GM13977 (cell line): ENCODE measurements at regions not wholly inside any gene's neighbourhood (a gene's known extent, or its start where the extent isn't known, plus 50 kb on each side); places are given as distances from the start of the nearest gene placed in this dataset.

Source experiments
- DNase-seq: peaks from one replicate; pipeline ENCODE4 v3.0.0; 2012; ENCODE audit warnings: low spot score
- in situ Hi-C: fragments of 300-500 bp; cut with MboI; formaldehyde crosslinking; loops from one replicate; pipeline ENCODE4 v1.12.0; 2022; ENCODE audit warnings: low sequenced_read_pairs, low pct_unique_long_range_greater_than_20kb, mixed read lengths, inconsistent platforms; ENCODE audit not compliant: unreplicated experiment
- TF ChIP-seq, protein P1 (sequence below): IDR thresholded peaks from 2 replicates; pipeline ENCODE4 v1.5.1; 2012; ENCODE audit warnings: mild to moderate bottlenecking, control low read depth; ENCODE audit not compliant: insufficient read depth; ENCODE audit errors: extremely low read depth, missing control alignments

DNA sequence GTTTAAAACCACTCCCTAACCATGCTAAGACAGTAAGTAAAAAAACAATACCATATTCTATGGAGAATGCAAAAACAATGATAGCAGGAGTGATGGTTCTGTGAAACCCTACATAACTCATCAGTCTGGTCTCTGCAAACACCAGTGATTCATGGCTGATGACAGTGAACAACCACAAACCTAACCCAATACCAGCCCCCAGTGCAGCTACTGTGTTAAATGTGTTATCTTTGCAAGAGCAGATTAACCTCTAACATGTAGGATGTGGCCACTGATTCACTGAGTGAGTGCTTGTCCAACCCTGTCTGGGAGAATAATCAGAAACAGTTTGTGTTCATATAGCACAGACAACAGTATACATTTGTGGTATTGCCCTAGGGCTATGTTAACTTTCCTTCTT lies 100.2 kb upstream of the COG2 start:
- DNase-seq = no peak
- in situ Hi-C loops = no loop called here
- TF ChIP-seq, protein P1, sequence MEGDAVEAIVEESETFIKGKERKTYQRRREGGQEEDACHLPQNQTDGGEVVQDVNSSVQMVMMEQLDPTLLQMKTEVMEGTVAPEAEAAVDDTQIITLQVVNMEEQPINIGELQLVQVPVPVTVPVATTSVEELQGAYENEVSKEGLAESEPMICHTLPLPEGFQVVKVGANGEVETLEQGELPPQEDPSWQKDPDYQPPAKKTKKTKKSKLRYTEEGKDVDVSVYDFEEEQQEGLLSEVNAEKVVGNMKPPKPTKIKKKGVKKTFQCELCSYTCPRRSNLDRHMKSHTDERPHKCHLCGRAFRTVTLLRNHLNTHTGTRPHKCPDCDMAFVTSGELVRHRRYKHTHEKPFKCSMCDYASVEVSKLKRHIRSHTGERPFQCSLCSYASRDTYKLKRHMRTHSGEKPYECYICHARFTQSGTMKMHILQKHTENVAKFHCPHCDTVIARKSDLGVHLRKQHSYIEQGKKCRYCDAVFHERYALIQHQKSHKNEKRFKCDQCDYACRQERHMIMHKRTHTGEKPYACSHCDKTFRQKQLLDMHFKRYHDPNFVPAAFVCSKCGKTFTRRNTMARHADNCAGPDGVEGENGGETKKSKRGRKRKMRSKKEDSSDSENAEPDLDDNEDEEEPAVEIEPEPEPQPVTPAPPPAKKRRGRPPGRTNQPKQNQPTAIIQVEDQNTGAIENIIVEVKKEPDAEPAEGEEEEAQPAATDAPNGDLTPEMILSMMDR = no peak

- TF ChIP-seq, protein P1 = no peak
- no peak for DNase-seq
- in situ Hi-C loops = no loop called here
Observed at GRCh38 chr1:230541306-230541705, 101.0 kb upstream of the COG2 start.

DNA sequence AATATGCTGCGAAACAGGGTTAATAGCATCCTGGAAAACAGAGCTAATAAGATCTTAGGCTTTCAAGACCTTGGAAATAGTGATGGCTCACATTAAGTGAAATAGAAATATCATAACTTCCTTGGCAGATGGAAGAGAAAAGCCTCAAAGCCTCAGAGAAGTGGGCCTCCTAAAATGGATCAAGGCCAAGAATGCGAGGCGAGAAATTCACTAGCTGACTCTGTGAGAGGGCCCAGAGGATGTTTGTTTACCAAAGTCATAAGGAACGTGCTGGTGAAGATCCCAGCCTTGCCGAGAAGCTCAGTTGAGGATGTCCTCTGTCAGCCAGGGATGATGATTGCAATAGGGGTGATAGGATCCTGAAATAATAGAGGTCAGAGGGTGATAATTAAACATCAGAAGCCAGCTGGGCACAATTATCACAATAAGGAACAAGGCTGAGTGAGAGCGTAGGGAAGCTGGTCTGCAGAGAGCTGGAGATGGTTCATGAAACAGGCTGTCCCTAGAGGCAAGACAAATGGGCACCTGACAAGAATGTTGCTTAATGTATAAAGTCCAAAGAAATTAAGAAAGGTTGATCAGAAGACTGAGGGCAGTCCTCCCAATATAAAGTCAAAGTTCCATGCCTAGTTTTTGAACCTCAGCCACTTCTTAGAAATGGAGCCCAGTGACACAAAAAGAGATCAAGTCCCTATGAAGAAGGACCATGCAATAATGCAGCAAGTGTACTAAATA lies 101.7 kb upstream of the COG2 start:
- TF ChIP-seq, protein P1 = no peak
- in situ Hi-C loops = no loop called here
- no peak for DNase-seq

DNA sequence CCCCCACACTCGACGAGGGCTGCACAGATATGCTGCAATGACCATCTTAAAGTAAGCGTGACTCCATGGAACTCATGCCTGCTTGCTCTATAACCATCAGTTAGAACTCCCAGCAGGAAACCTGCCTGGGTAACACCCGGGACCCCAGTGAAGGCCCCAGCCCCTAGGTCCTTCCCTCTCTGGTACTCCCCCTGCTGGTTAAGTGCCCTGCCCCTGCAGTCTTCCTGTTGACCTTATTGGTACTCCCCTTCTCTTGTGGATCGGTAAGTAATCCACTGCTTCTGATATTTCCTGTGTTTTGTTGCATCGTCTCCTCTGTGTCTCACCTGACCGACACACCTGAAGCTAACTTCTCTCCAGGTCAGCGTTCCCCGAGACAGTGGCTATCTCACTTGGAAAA lies 104.8 kb upstream of the COG2 start:
- TF ChIP-seq, protein P1 = no peak
- no peak for DNase-seq
- in situ Hi-C loops = no loop called here

DNA sequence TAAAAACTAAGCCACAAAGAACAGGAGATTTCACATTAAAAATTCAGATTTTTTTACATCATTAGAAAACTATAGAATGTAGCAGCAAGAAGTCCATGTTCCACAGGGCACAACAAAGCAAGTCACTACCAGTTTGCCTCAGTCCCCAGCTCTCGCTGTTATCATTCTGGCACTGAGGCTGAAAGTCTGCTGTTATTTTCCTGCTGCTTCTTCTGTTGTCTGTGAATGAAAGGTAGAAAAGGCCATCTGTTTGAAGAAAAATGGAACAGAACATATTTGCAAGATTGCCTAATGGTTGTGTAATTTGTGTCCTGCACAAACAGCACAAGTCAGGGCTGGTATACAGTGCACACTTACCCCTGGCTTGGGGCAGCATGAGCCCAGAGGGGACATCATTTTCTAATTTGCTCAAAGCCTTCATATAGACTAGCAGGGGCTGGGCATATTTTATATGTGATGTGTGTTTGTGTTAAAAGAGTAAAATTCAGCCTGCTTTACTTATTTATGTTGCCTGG lies 105.6 kb upstream of the COG2 start:
- TF ChIP-seq, protein P1 = no peak
- in situ Hi-C loops = no loop called here
- DNase-seq = no peak

DNA sequence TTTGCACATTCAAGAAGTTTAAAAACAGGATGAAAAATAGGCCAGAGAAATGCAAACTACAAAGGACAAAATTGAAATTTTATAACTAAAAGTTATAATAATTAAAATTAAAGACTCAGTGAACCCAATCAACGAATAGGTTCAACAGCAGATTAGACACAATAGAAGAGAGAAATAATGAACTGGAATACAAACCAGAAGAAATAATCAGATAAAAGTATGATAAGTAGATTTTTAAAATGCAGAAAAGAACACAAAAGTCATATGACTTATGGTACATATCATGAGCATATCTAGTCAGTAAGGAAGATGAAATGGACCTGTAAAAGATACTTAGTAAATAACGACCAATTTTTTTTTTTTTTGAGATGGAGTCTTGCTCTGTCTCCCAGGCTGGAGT lies 108.1 kb upstream of the COG2 start:
- in situ Hi-C loops = no loop called here
- TF ChIP-seq, protein P1 = no peak
- DNase-seq = no peak

DNA sequence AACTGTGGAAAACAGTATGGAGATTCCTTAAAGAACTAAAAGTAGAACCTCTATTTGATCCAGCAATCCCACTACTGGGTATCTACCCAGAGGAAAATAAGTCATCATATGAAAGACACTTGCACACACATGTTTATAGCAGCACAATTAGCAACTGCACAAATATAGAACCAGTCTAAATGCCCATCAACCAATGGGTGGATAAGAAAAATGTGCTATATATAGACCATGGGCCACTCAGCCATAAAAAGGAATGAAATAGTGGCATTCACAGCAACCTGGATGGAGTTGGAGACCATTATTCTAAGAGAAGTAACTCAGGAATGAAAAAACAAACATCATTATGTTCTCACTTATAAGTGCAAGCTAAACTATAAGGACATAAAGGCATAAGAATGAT lies 105.0 kb upstream of the PGBD5 start:
- in situ Hi-C loops = no loop called here
- TF ChIP-seq, protein P1 = no peak
- no peak for DNase-seq
